Ascending aorta (tissue), 2 donors: ENCODE measurements at regions not wholly inside any gene's neighbourhood (a gene's known extent, or its start where the extent isn't known, plus 50 kb on each side); places are given as distances from the start of the nearest gene placed in this dataset.

Source experiments
- DNase-seq, 2 donors: peaks; one replicate each; pipeline ENCODE4 v3.0.0-alpha.2; 2019; ENCODE audit warnings: low spot score in 2 of 2
- H3K27ac ChIP-seq, 2 donors: fragments of 200-600 bp; sonication (generic); one replicate each; pipeline ENCODE4 v1.5.1; 2016 to 2017; ENCODE audit warnings: mild to moderate bottlenecking in 1 of 2
- H3K27me3 ChIP-seq: fragments of 200-600 bp; sonication (generic); one replicate; pipeline ENCODE4 v1.5.1; 2017
- H3K36me3 ChIP-seq, 2 donors: fragments of 200-600 bp; sonication (generic); one replicate each; pipeline ENCODE4 v1.5.1; 2016
- H3K4me1 ChIP-seq, 2 donors: fragments of 200-600 bp; sonication (generic); one replicate each; pipeline ENCODE4 v1.5.1; 2016 to 2017; ENCODE audit warnings: mild to moderate bottlenecking in 1 of 2
- H3K4me3 ChIP-seq, 2 donors: fragments of 200-600 bp; sonication (generic); one replicate each; pipeline ENCODE4 v1.5.1; 2016 to 2017; ENCODE audit warnings: mild to moderate bottlenecking in 1 of 2
- H3K9me3 ChIP-seq, 2 donors: fragments of 200-600 bp; sonication (generic); one replicate each; pipeline ENCODE4 v1.5.1; 2016
- CTCF ChIP-seq, 3 experiments: fragments of 200-600 bp in 2 of 3; fragments of 450-650 bp in 1 of 3; sonication (generic) in 2 of 3; IDR thresholded peaks; one replicate each; pipeline ENCODE4 v1.5.1; 2016 to 2019; ENCODE audit warnings: antibody characterized with exemption in 3 of 3, mild to moderate bottlenecking in 1 of 3, moderate library complexity in 1 of 3
- intact Hi-C: fragments of 100-400 bp; cut with DNase I; formaldehyde crosslinking; loops from one replicate; pipeline ENCODE4 v1.15.1; 2023

- Histone ChIP-seq H3K4me3 (no peak overlapping the region), H3K4me1 (no peaks in the 10 kb centered on the region), H3K27ac (no peak overlapping the region), H3K36me3 (no peaks in the 10 kb centered on the region), H3K9me3 (peaks cover 0 to 5% of the 10 kb centered on the region in 2 donors), H3K27me3 (no peaks in the 10 kb centered on the region)
- TF ChIP-seq CTCF (IDR thresholded peaks at IDR 0.05), result no peak
- intact Hi-C loops, result no loop called here
- DNase-seq, result no peak
Observed at GRCh38 chr20:11379257-11380011, 538.3 kb upstream of the BTBD3 start.

- Histone ChIP-seq H3K36me3 (no peaks in the 10 kb centered on the region), H3K27ac (no peak overlapping the region), H3K27me3 (no peaks in the 10 kb centered on the region), H3K4me3 (no peak overlapping the region), H3K9me3 (peaks cover 0 to 5% of the 10 kb centered on the region in 2 donors), H3K4me1 (no peaks in the 10 kb centered on the region)
- DNase-seq, result no peak
- TF ChIP-seq CTCF (IDR thresholded peaks at IDR 0.05), result no peak
- intact Hi-C loops, result no loop called here
Observed at GRCh38 chr20:11380283-11380682, 537.4 kb upstream of the BTBD3 start.

GRCh38 chr20:11387189-11387754 lies 530.4 kb upstream of the BTBD3 start:
- no peaks in the 10 kb centered on the region for H3K9me3 ChIP-seq
- TF ChIP-seq CTCF (IDR thresholded peaks at IDR 0.05), result no peak
- H3K4me1 ChIP-seq, result no peaks in the 10 kb centered on the region
- no peaks in the 10 kb centered on the region for H3K36me3 ChIP-seq
- no peak overlapping the region for H3K27ac ChIP-seq
- no peak overlapping the region for H3K4me3 ChIP-seq
- no peak for DNase-seq
- intact Hi-C loops, result no loop called here
- H3K27me3 ChIP-seq, result no peaks in the 10 kb centered on the region

GRCh38 chr20:11389186-11389585 lies 528.5 kb upstream of the BTBD3 start:
- intact Hi-C loops, result no loop called here
- Histone ChIP-seq H3K4me3 (no peak overlapping the region), H3K9me3 (no peaks in the 10 kb centered on the region), H3K27me3 (no peaks in the 10 kb centered on the region), H3K27ac (no peak overlapping the region), H3K4me1 (no peaks in the 10 kb centered on the region), H3K36me3 (no peaks in the 10 kb centered on the region)
- no peak for TF ChIP-seq CTCF (IDR thresholded peaks at IDR 0.05)
- no peak for DNase-seq

- Histone ChIP-seq H3K27ac (no peak overlapping the region), H3K27me3 (no peaks in the 10 kb centered on the region), H3K4me3 (no peak overlapping the region), H3K4me1 (no peaks in the 10 kb centered on the region), H3K9me3 (no peaks in the 10 kb centered on the region), H3K36me3 (no peaks in the 10 kb centered on the region)
- no peak for TF ChIP-seq CTCF (IDR thresholded peaks at IDR 0.05)
- intact Hi-C loops, result no loop called here
- no peak for DNase-seq
Observed at GRCh38 chr20:11391591-11391990, 526.1 kb upstream of the BTBD3 start.
